ENCODE measurements at regions not wholly inside any gene's neighbourhood (a gene's known extent, or its start where the extent isn't known, plus 50 kb on each side); places are given as distances from the start of the nearest gene placed in this dataset.

GRCh38 chr10:42491001-42491592 is 147.3 kb downstream of the ZNF33B start:
- Histone ChIP-seq H3K4me2 (ENCODE audit: low read depth, low read length) (no peak overlapping the region), H3K14ac (replicated peaks; ENCODE audit: low read depth, low read length) (no peak overlapping the region), H3K27ac (ENCODE audit: insufficient read depth, low read length) (no peak overlapping the region), H3K4ac (ENCODE audit: low read depth, low read length) (no peak overlapping the region), H3K9me3 (ENCODE audit: control insufficient read depth, insufficient read depth, low read length) (peaks cover 2% of the 10 kb centered on the region; the same call in 1 of the 2 replicates), H4K20me1 (ENCODE audit: insufficient read depth, low read length) (no peaks in the 10 kb centered on the region), H3K23ac (ENCODE audit: low read depth, low read length) (no peak overlapping the region), H3K36me3 (ENCODE audit: control insufficient read depth, insufficient read depth, low read length) (no peaks in the 10 kb centered on the region), H3K4me1 (ENCODE audit: control insufficient read depth, insufficient read depth, low read length) (no peaks in the 10 kb centered on the region), H2BK120ac (ENCODE audit: low read depth, low read length) (no peak overlapping the region), H2AK9ac (replicated peaks; ENCODE audit: low read depth, low read length, poor library complexity) (no peak overlapping the region), H3K56ac (ENCODE audit: extremely low read depth, insufficient read depth, low read length) (no peak overlapping the region), H3K18ac (ENCODE audit: low read depth, low read length) (no peak overlapping the region), H3K27me3 (ENCODE audit: control insufficient read depth, insufficient read depth, low read length) (no peaks in the 10 kb centered on the region), H3K4me3 (ENCODE audit: insufficient read depth, low read depth, low read length) (no peak overlapping the region), H2BK5ac (ENCODE audit: low read depth, low read length, poor library complexity, severe bottlenecking) (no peak overlapping the region), H2BK15ac (ENCODE audit: low read depth, low read length) (no peak overlapping the region), H4K91ac (ENCODE audit: insufficient read depth, low read depth, low read length) (no peak overlapping the region), H3K9ac (ENCODE audit: low read depth, low read length) (no peak overlapping the region), H4K8ac (ENCODE audit: low read depth in 2 of 2, low read length in 2 of 2) (no peak overlapping the region), H3K79me1 (ENCODE audit: low read depth in 1 of 2, low read length in 2 of 2) (no peaks in the 10 kb centered on the region), H2BK20ac (ENCODE audit: low read depth, low read length) (no peak overlapping the region), H2AK5ac (ENCODE audit: low read depth, low read length) (no peak overlapping the region), H2AFZ (replicated peaks; ENCODE audit: low read length, poor library complexity) (no peak overlapping the region), H4K5ac (ENCODE audit: low read depth, low read length) (no peak overlapping the region), H3K9me1 (ENCODE audit: insufficient read depth, low read length) (no peaks in the 10 kb centered on the region)
- no peak for ATAC-seq (ENCODE audit: low read depth)
- peak; percentile 16 for DNase-seq
- POLR2A ChIA-PET (ENCODE audit: unreplicated experiment): no interaction called here
- intact Hi-C loops (cut with micrococcal nuclease): no loop called here
- WGBS, 2 experiments (ENCODE audit: extremely low coverage in 2 of 2, insufficient read length in 1 of 2): no CpG with 5 or more reads among the region's 2 CpGs
- CTCF ChIA-PET: no interaction called here
- TF ChIP-seq, protein P1, sequence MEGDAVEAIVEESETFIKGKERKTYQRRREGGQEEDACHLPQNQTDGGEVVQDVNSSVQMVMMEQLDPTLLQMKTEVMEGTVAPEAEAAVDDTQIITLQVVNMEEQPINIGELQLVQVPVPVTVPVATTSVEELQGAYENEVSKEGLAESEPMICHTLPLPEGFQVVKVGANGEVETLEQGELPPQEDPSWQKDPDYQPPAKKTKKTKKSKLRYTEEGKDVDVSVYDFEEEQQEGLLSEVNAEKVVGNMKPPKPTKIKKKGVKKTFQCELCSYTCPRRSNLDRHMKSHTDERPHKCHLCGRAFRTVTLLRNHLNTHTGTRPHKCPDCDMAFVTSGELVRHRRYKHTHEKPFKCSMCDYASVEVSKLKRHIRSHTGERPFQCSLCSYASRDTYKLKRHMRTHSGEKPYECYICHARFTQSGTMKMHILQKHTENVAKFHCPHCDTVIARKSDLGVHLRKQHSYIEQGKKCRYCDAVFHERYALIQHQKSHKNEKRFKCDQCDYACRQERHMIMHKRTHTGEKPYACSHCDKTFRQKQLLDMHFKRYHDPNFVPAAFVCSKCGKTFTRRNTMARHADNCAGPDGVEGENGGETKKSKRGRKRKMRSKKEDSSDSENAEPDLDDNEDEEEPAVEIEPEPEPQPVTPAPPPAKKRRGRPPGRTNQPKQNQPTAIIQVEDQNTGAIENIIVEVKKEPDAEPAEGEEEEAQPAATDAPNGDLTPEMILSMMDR (conservative IDR thresholded peaks at IDR 0.05; ENCODE audit: low read depth, low read length): no peak
- TF ChIP-seq CHD1 (IDR thresholded peaks at IDR 0.05; ENCODE audit: low read depth, low read length) (no peak), NFE2L2 (IDR thresholded peaks at IDR 0.05; ENCODE audit: low read depth, low read length) (no peak), RAD21 (IDR thresholded peaks at IDR 0.05; ENCODE audit: low read length) (no peak)
- BruUV-seq (replicated peaks): no TSS peak
- in situ Hi-C loops (cut with MboI; ENCODE audit: low sequenced_read_pairs): no loop called here
- dilution Hi-C loops (cut with HindIII; ENCODE audit: low sequenced_read_pairs, unreplicated experiment): no loop called here
